IMR-90 (cell line): ENCODE measurements at regions not wholly inside any gene's neighbourhood (a gene's known extent, or its start where the extent isn't known, plus 50 kb on each side); places are given as distances from the start of the nearest gene placed in this dataset.

ENCODE experiments used
- ATAC-seq: fragments of 200-7000 bp; cut with Tn5 transposase; 2 replicates; pipeline ENCODE4 v1.9.1; 2020; ENCODE audit warnings: low read depth, mild to moderate bottlenecking, moderate library complexity
- BruUV-seq: library from RNA; stranded (reverse); fragments of 400-500 nt; replicated peaks from 2 replicates; lab custom pipeline; 2021; lab: Mats Ljungman, UMichigan
- CTCF ChIA-PET: fragments of 300-600 bp; formaldehyde crosslinking; extraction: SDS; loops from one replicate; lab custom pipeline; 2021; ENCODE audit warnings: antibody characterized with exemption; lab: Yijun Ruan, JAX
- POLR2A ChIA-PET: fragments of 300-600 bp; sonication (Branson Sonifier 250); formaldehyde crosslinking; loops from one replicate; lab custom pipeline; 2022; ENCODE audit warnings: antibody characterized with exemption; ENCODE audit not compliant: unreplicated experiment; lab: Charles Lee
- DNase-seq: peaks from one replicate; pipeline ENCODE4 v3.0.0; 2013
- H2AFZ ChIP-seq: replicated peaks from 2 replicates; pipeline ENCODE3; 2013; ENCODE audit warnings: low read length, mild to moderate bottlenecking; ENCODE audit not compliant: poor library complexity
- H2AK5ac ChIP-seq: 2 replicates; pipeline ENCODE4 v1.6.1; 2013; ENCODE audit warnings: low read depth, low read length, inconsistent platforms
- H2AK9ac ChIP-seq: replicated peaks from 2 replicates; pipeline ENCODE3; 2013; ENCODE audit warnings: mild to moderate bottlenecking, low read depth, low read length, moderate library complexity; ENCODE audit not compliant: poor library complexity
- H2BK120ac ChIP-seq: 2 replicates; pipeline ENCODE4 v1.6.1; 2013; ENCODE audit warnings: low read depth, low read length, inconsistent platforms
- H2BK15ac ChIP-seq: 3 replicates; pipeline ENCODE4 v1.6.1; 2013; ENCODE audit warnings: low read depth, low read length, inconsistent platforms
- H2BK20ac ChIP-seq: 2 replicates; pipeline ENCODE4 v1.6.1; 2013; ENCODE audit warnings: low read depth, mild to moderate bottlenecking, inconsistent platforms, low read length, moderate library complexity
- H2BK5ac ChIP-seq: 2 replicates; pipeline ENCODE4 v1.6.1; 2013; ENCODE audit warnings: mild to moderate bottlenecking, low read depth, low read length, inconsistent platforms; ENCODE audit not compliant: poor library complexity, severe bottlenecking
- H3K14ac ChIP-seq: replicated peaks from 2 replicates; pipeline ENCODE4 v1.6.1; 2013; ENCODE audit warnings: low read depth, low read length, inconsistent platforms
- H3K18ac ChIP-seq: 2 replicates; pipeline ENCODE4 v1.6.1; 2013; ENCODE audit warnings: low read depth, low read length, control low read depth
- H3K23ac ChIP-seq: 2 replicates; pipeline ENCODE4 v1.6.1; 2013; ENCODE audit warnings: low read depth, low read length, inconsistent platforms
- H3K27ac ChIP-seq: 2 replicates; pipeline ENCODE4 v1.5.1; 2013; ENCODE audit warnings: mild to moderate bottlenecking, control low read depth, low read length; ENCODE audit not compliant: insufficient read depth
- H3K27me3 ChIP-seq: 2 replicates; pipeline ENCODE4 v1.6.1; 2013; ENCODE audit warnings: low read length; ENCODE audit not compliant: control insufficient read depth, insufficient read depth
- H3K36me3 ChIP-seq: 2 replicates; pipeline ENCODE4 v1.6.1; 2013; ENCODE audit warnings: low read length, mixed read lengths; ENCODE audit not compliant: control insufficient read depth, insufficient read depth
- H3K4ac ChIP-seq: 2 replicates; pipeline ENCODE4 v1.6.1; 2013; ENCODE audit warnings: low read depth, low read length, inconsistent platforms
- H3K4me1 ChIP-seq: 2 replicates; pipeline ENCODE4 v1.6.1; 2013; ENCODE audit warnings: low read length, mixed read lengths; ENCODE audit not compliant: control insufficient read depth, insufficient read depth
- H3K4me2 ChIP-seq: 2 replicates; pipeline ENCODE4 v1.6.1; 2013; ENCODE audit warnings: low read depth, mild to moderate bottlenecking, control low read depth, low read length, moderate library complexity
- H3K4me3 ChIP-seq: 2 replicates; pipeline ENCODE4 v1.5.1; 2013; ENCODE audit warnings: low read depth, mild to moderate bottlenecking, control low read depth, low read length, moderate library complexity; ENCODE audit not compliant: insufficient read depth
- H3K56ac ChIP-seq: 2 replicates; pipeline ENCODE4 v1.6.1; 2013; ENCODE audit warnings: low read length, inconsistent platforms; ENCODE audit not compliant: insufficient read depth; ENCODE audit errors: extremely low read depth
- H3K79me1 ChIP-seq, 2 experiments: 2 replicates each; pipeline ENCODE4 v1.6.1; 2013; ENCODE audit warnings: low read length in 2 of 2, inconsistent platforms in 1 of 2, low read depth in 1 of 2
- H3K9ac ChIP-seq: 2 replicates; pipeline ENCODE4 v1.6.1; 2013; ENCODE audit warnings: low read depth, low read length, control low read depth
- H3K9me1 ChIP-seq: 2 replicates; pipeline ENCODE4 v1.6.1; 2013; ENCODE audit warnings: low read length, inconsistent platforms; ENCODE audit not compliant: insufficient read depth
- H3K9me3 ChIP-seq: 2 replicates; pipeline ENCODE4 v1.6.1; 2013; ENCODE audit warnings: low read length; ENCODE audit not compliant: control insufficient read depth, insufficient read depth
- H4K20me1 ChIP-seq: 2 replicates; pipeline ENCODE4 v1.6.1; 2013; ENCODE audit warnings: low read length, inconsistent platforms; ENCODE audit not compliant: insufficient read depth
- H4K5ac ChIP-seq: 2 replicates; pipeline ENCODE4 v1.6.1; 2013; ENCODE audit warnings: mild to moderate bottlenecking, low read depth, low read length, control low read depth
- H4K8ac ChIP-seq, 2 experiments: 2 replicates each; pipeline ENCODE4 v1.6.1; 2013; ENCODE audit warnings: low read depth in 2 of 2, low read length in 2 of 2, control low read depth in 1 of 2, inconsistent platforms in 1 of 2
- H4K91ac ChIP-seq: 2 replicates; pipeline ENCODE4 v1.6.1; 2013; ENCODE audit warnings: low read depth, low read length, inconsistent platforms; ENCODE audit not compliant: insufficient read depth
- BHLHE40 ChIP-seq: fragments of 150-350 bp; IDR thresholded peaks from 2 replicates; pipeline ENCODE4 v1.6.1; 2016; ENCODE audit warnings: mild to moderate bottlenecking, low read depth, low read length
- CEBPB ChIP-seq: IDR thresholded peaks from 2 replicates; pipeline ENCODE4 v1.6.1; 2012; ENCODE audit warnings: low read depth, low read length, improper control_type of control experiment
- ELK1 ChIP-seq: fragments of 150-350 bp; IDR thresholded peaks from 2 replicates; pipeline ENCODE4 v1.6.1; 2016; ENCODE audit warnings: low read depth, mild to moderate bottlenecking, low read length, moderate library complexity, borderline replicate concordance
- MAFK ChIP-seq: IDR thresholded peaks from 2 replicates; pipeline ENCODE4 v1.6.1; 2012; ENCODE audit warnings: low read depth, low read length, improper control_type of control experiment
- MXI1 ChIP-seq: IDR thresholded peaks from 2 replicates; pipeline ENCODE4 v1.6.1; 2012; ENCODE audit warnings: low read depth, mild to moderate bottlenecking, low read length, moderate library complexity, borderline replicate concordance
- NFE2L2 ChIP-seq: fragments of 150-350 bp; IDR thresholded peaks from 2 replicates; pipeline ENCODE4 v1.6.1; 2016; ENCODE audit warnings: low read depth, mild to moderate bottlenecking, low read length
- POLR2A ChIP-seq: IDR thresholded peaks from 2 replicates; pipeline ENCODE4 v1.6.1; 2012; ENCODE audit warnings: mild to moderate bottlenecking, low read depth, low read length
- RCOR1 ChIP-seq: IDR thresholded peaks from 2 replicates; pipeline ENCODE4 v1.6.1; 2012; ENCODE audit warnings: mild to moderate bottlenecking, low read length, improper control_type of control experiment; ENCODE audit not compliant: insufficient replicate concordance
- RFX5 ChIP-seq: IDR thresholded peaks from 2 replicates; pipeline ENCODE4 v1.8.0; 2012; ENCODE audit warnings: low read depth, mild to moderate bottlenecking, low read length, moderate library complexity
- SMC3 ChIP-seq: fragments of 150-350 bp; IDR thresholded peaks from 2 replicates; pipeline ENCODE4 v1.6.1; 2016; ENCODE audit warnings: low read depth, mild to moderate bottlenecking, antibody characterized with exemption, low read length, moderate library complexity
- USF2 ChIP-seq: fragments of 150-350 bp; IDR thresholded peaks from 2 replicates; pipeline ENCODE4 v1.6.1; 2017; ENCODE audit warnings: mild to moderate bottlenecking, antibody characterized with exemption, low read length, low read depth
- WGBS, 2 experiments: methylation state at CpG; one replicate each; pipeline versions ENCODE4 v1.1.5 to v1.1.7; 2013; ENCODE audit warnings: missing lambda C conversion rate in 2 of 2; ENCODE audit not compliant: insufficient read length in 1 of 2; ENCODE audit errors: extremely low coverage in 2 of 2; 5-methylcytosine and 5-hydroxymethylcytosine counted together
- dilution Hi-C: fragments of 300-500 bp; cut with HindIII; formaldehyde crosslinking; loops from one replicate; pipeline ENCODE4 v1.14.3; 2018; ENCODE audit warnings: low sequenced_read_pairs; ENCODE audit not compliant: unreplicated experiment
- in situ Hi-C: fragments of 300-500 bp; cut with MboI; formaldehyde crosslinking; loops from 3 replicates; pipeline ENCODE4 v1.14.3; 2019; ENCODE audit warnings: low sequenced_read_pairs, inconsistent platforms, mixed read lengths
- intact Hi-C: fragments of 100-400 bp; cut with micrococcal nuclease; formaldehyde crosslinking; loops from 2 replicates; pipeline ENCODE4 v1.10.0; 2022

GRCh38 chr12:33678221-33678964 lies 238.8 kb upstream of the SYT10 start:
- Histone ChIP-seq H3K27ac (no peak overlapping the region), H3K9me1 (no peaks in the 10 kb centered on the region), H3K9ac (no peak overlapping the region), H2BK120ac (no peak overlapping the region), H3K14ac (no peak overlapping the region), H3K23ac (no peak overlapping the region), H4K8ac (no peak overlapping the region), H4K5ac (no peak overlapping the region), H2BK5ac (no peak overlapping the region), H3K4ac (no peak overlapping the region), H3K4me3 (no peak overlapping the region), H4K91ac (no peak overlapping the region), H2BK15ac (no peak overlapping the region), H3K27me3 (no peaks in the 10 kb centered on the region), H2AK5ac (no peak overlapping the region), H2BK20ac (no peak overlapping the region), H3K9me3 (0 out of 2 replicates have a peak, but pooled peaks cover 3% of the 10 kb centered on the region), H3K4me2 (no peak overlapping the region), H3K79me1 (no peaks in the 10 kb centered on the region), H2AFZ (no peak overlapping the region), H3K4me1 (no peaks in the 10 kb centered on the region), H3K18ac (no peak overlapping the region), H2AK9ac (no peak overlapping the region), H3K36me3 (no peaks in the 10 kb centered on the region), H4K20me1 (no peaks in the 10 kb centered on the region), H3K56ac (no peak overlapping the region)
- dilution Hi-C loops (no loop called here), intact Hi-C loops (no loop called here), in situ Hi-C loops (no loop called here)
- WGBS, 2 experiments = no CpG with 5 or more reads among the region's 8 CpGs
- ChIA-PET POLR2A (no interaction called here), CTCF (no interaction called here)
- ATAC-seq (no peak), DNase-seq (no peak)
- no TSS peak for BruUV-seq
- no peak for TF ChIP-seq ELK1
- TF ChIP-seq RCOR1 = no peak
- TF ChIP-seq USF2 = no peak
- no peak for TF ChIP-seq MAFK
- no peak for TF ChIP-seq NFE2L2
- TF ChIP-seq POLR2A = no peak
- TF ChIP-seq MXI1 = no peak
- TF ChIP-seq CEBPB = no peak
- TF ChIP-seq BHLHE40 = no peak
- TF ChIP-seq SMC3 = no peak
- TF ChIP-seq RFX5 = no peak
